ENCODE measurements at regions not wholly inside any gene's neighbourhood (a gene's known extent, or its start where the extent isn't known, plus 50 kb on each side); places are given as distances from the start of the nearest gene placed in this dataset.

DNA sequence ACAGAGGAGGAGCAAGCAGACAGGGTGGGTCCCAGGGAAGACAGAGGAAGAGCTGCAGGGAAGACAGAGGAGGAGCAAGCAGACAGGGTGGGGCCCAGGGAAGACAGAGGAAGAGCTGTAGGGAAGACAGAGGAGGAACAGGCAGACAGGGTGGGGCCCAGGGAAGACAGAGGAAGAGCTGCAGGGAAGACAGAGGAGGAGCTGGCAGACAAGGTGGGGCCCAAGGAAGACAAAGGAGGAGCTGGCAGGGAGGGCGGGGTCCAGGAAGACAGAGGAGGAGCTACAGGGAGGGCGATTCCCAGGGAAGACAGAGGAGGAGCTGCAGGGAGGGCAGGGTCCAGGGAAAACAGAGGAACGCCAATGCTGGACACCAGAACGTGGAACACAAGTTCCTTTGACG, 66.5 kb downstream of the PLXNA1 start:
- no peak for TF ChIP-seq CTCF (IDR thresholded peaks at IDR 0.05)
- no peak for TF ChIP-seq ZFX (IDR thresholded peaks at IDR 0.05; ENCODE audit: borderline replicate concordance)
